ENCODE measurements at regions not wholly inside any gene's neighbourhood (a gene's known extent, or its start where the extent isn't known, plus 50 kb on each side); places are given as distances from the start of the nearest gene placed in this dataset.

GRCh38 chr5:153236319-153236718 lies 254.2 kb upstream of the GRIA1 start:
- WGBS, 2 donors: 30 to 53% methylated on average over 3 of the region's 3 CpGs
- H3K4me3 ChIP-seq: no peak overlapping the region
- no peak for TF ChIP-seq POLR2A (IDR thresholded peaks at IDR 0.05)
- TF ChIP-seq CTCF (IDR thresholded peaks at IDR 0.05): no peak

GRCh38 chr5:153237671-153238332 lies 252.7 kb upstream of the GRIA1 start:
- no peak overlapping the region for H3K27ac ChIP-seq
- H3K9me3 ChIP-seq: no peaks in the 10 kb centered on the region
- no peaks in the 10 kb centered on the region for H3K36me3 ChIP-seq
- no peak for DNase-seq
- no peaks in the 10 kb centered on the region for H3K27me3 ChIP-seq
- H3K4me1 ChIP-seq: no peaks in the 10 kb centered on the region
- TF ChIP-seq CTCF (IDR thresholded peaks at IDR 0.05): no peak
- no peak for TF ChIP-seq POLR2A (IDR thresholded peaks at IDR 0.05)
- H3K4me3 ChIP-seq: no peak overlapping the region
- WGBS, 2 donors: 20 to 21% methylated on average over 1 of the region's 1 CpG
- intact Hi-C loops (cut with DNase I): no loop called here

More at GRCh38 chr5:153236319-153236718, 254.2 kb upstream of the GRIA1 start:
- H3K9me3 ChIP-seq: no peaks in the 10 kb centered on the region
- no peaks in the 10 kb centered on the region for H3K36me3 ChIP-seq
- H3K27ac ChIP-seq: no peak overlapping the region
- H3K4me1 ChIP-seq: no peaks in the 10 kb centered on the region
- H3K27me3 ChIP-seq: no peaks in the 10 kb centered on the region
- no peak for DNase-seq
- intact Hi-C loops (cut with DNase I): no loop called here

GRCh38 chr5:153257381-153257780 lies 233.1 kb upstream of the GRIA1 start:
- no peak overlapping the region for H3K4me3 ChIP-seq
- intact Hi-C loops (cut with DNase I): no loop called here
- H3K27me3 ChIP-seq: no peaks in the 10 kb centered on the region
- H3K27ac ChIP-seq: no peak overlapping the region
- H3K4me1 ChIP-seq: no peaks in the 10 kb centered on the region
- H3K9me3 ChIP-seq: no peaks in the 10 kb centered on the region
- H3K36me3 ChIP-seq: no peaks in the 10 kb centered on the region
- no peak for DNase-seq
- TF ChIP-seq CTCF (IDR thresholded peaks at IDR 0.05) (no peak), POLR2A (IDR thresholded peaks at IDR 0.05) (no peak)

GRCh38 chr5:153258469-153258868 lies 232.0 kb upstream of the GRIA1 start:
- DNase-seq: no peak
- intact Hi-C loops (cut with DNase I): no loop called here
- Histone ChIP-seq H3K27ac (no peak overlapping the region), H3K4me3 (no peak overlapping the region), H3K36me3 (no peaks in the 10 kb centered on the region), H3K4me1 (no peaks in the 10 kb centered on the region), H3K27me3 (no peaks in the 10 kb centered on the region), H3K9me3 (no peaks in the 10 kb centered on the region)
- WGBS, 2 donors: 77 to 83% methylated on average over 3 of the region's 3 CpGs
- TF ChIP-seq CTCF (IDR thresholded peaks at IDR 0.05): no peak
- TF ChIP-seq POLR2A (IDR thresholded peaks at IDR 0.05): no peak

GRCh38 chr5:153267506-153267905 lies 223.0 kb upstream of the GRIA1 start:
- no peaks in the 10 kb centered on the region for H3K4me1 ChIP-seq
- no peaks in the 10 kb centered on the region for H3K36me3 ChIP-seq
- no peak overlapping the region for H3K4me3 ChIP-seq
- H3K27me3 ChIP-seq: no peaks in the 10 kb centered on the region
- no peaks in the 10 kb centered on the region for H3K9me3 ChIP-seq
- TF ChIP-seq POLR2A (IDR thresholded peaks at IDR 0.05) (no peak), CTCF (IDR thresholded peaks at IDR 0.05) (no peak)
- no peak for DNase-seq
- H3K27ac ChIP-seq: no peak overlapping the region
- intact Hi-C loops (cut with DNase I): no loop called here
